Cardiac muscle cell (in vitro differentiated cells and primary cell): ENCODE measurements at regions not wholly inside any gene's neighbourhood (a gene's known extent, or its start where the extent isn't known, plus 50 kb on each side); places are given as distances from the start of the nearest gene placed in this dataset.
"Not testable (repeated sequence)": the region's sequence is repeated elsewhere in the genome, so short reads cannot be mapped to it uniquely, and the experiment has no call there.

ENCODE experiments used
- DNase-seq, 2 donors: peaks; one replicate each; pipeline versions ENCODE4 v3.0.0 to v3.0.0-alpha.2; 2010 to 2017; ENCODE audit warnings: low read depth in 1 of 2, low spot score in 1 of 2
- H3K27ac ChIP-seq: fragments of 200-600 bp; sonication (generic); 2 replicates; pipeline ENCODE4 v1.5.1; 2016
- H3K27me3 ChIP-seq: fragments of 200-600 bp; sonication (generic); 2 replicates; pipeline ENCODE4 v1.6.0; 2016; ENCODE audit warnings: control low read depth
- H3K36me3 ChIP-seq: fragments of 200-600 bp; sonication (generic); 2 replicates; pipeline ENCODE4 v1.5.1; 2016; ENCODE audit warnings: control low read depth
- H3K4me1 ChIP-seq: fragments of 200-600 bp; sonication (generic); 2 replicates; pipeline ENCODE4 v1.8.1; 2017; ENCODE audit warnings: low read depth, mild to moderate bottlenecking, mixed run types
- H3K4me3 ChIP-seq: fragments of 200-600 bp; sonication (generic); 2 replicates; pipeline ENCODE4 v1.5.1; 2016; ENCODE audit warnings: mild to moderate bottlenecking
- H3K9me3 ChIP-seq: fragments of 200-600 bp; sonication (generic); 2 replicates; pipeline ENCODE4 v1.5.1; 2017; ENCODE audit warnings: low read depth, mild to moderate bottlenecking, control low read depth
- CTCF ChIP-seq: IDR thresholded peaks from 2 replicates; pipeline ENCODE4 v1.5.1; 2012; ENCODE audit warnings: low read depth, mild to moderate bottlenecking, low read length

- Histone ChIP-seq H3K36me3 (no peaks in the 10 kb centered on the region), H3K9me3 (no peaks in the 10 kb centered on the region), H3K27ac (no peak overlapping the region), H3K27me3 (peaks cover 5% of the 10 kb centered on the region), H3K4me3 (no peak overlapping the region), H3K4me1 (no peaks in the 10 kb centered on the region)
- TF ChIP-seq CTCF, result no peak
- no peak for DNase-seq
Measured at GRCh38 chr5:154542000-154542399, 64.0 kb upstream of the HAND1 start.

- Histone ChIP-seq H3K27ac (no peak overlapping the region), H3K27me3 (peaks cover 5% of the 10 kb centered on the region), H3K9me3 (no peaks in the 10 kb centered on the region), H3K36me3 (no peaks in the 10 kb centered on the region), H3K4me1 (no peaks in the 10 kb centered on the region), H3K4me3 (no peak overlapping the region)
- no peak for DNase-seq
- TF ChIP-seq CTCF, result no peak
Measured at GRCh38 chr5:154541553-154541952, 63.5 kb upstream of the HAND1 start.

- H3K9me3 ChIP-seq, result no peaks in the 10 kb centered on the region
- no peak for DNase-seq
- H3K36me3 ChIP-seq, result no peaks in the 10 kb centered on the region
- peaks cover 5% of the 10 kb centered on the region for H3K27me3 ChIP-seq
- H3K4me1 ChIP-seq, result no peaks in the 10 kb centered on the region
- TF ChIP-seq CTCF, result no peak
- H3K4me3 ChIP-seq, result no peak overlapping the region
- H3K27ac ChIP-seq, result no peak overlapping the region
Measured at GRCh38 chr5:154540600-154540999, 62.6 kb upstream of the HAND1 start.

GRCh38 chr5:154538492-154538891 is 60.5 kb upstream of the HAND1 start:
- peaks cover 8% of the 10 kb centered on the region for H3K4me1 ChIP-seq
- no peak for DNase-seq
- no peak for TF ChIP-seq CTCF
- H3K9me3 ChIP-seq, result no peaks in the 10 kb centered on the region
- H3K36me3 ChIP-seq, result no peaks in the 10 kb centered on the region
- no peak overlapping the region for H3K4me3 ChIP-seq
- H3K27ac ChIP-seq, result no peak overlapping the region
- peaks cover 5% of the 10 kb centered on the region for H3K27me3 ChIP-seq

GRCh38 chr5:154536439-154536838 is 58.4 kb upstream of the HAND1 start:
- H3K36me3 ChIP-seq, DNase-seq, H3K4me1 ChIP-seq, H3K4me3 ChIP-seq, H3K9me3 ChIP-seq, H3K27ac ChIP-seq, H3K27me3 ChIP-seq: not testable (repeated sequence)

GRCh38 chr5:154535535-154535934 is 57.5 kb upstream of the HAND1 start:
- H3K4me3 ChIP-seq, result no peak overlapping the region
- H3K36me3 ChIP-seq, result no peaks in the 10 kb centered on the region
- H3K27ac ChIP-seq, result no peak overlapping the region
- no peak for DNase-seq
- H3K4me1 ChIP-seq, result peaks cover 8% of the 10 kb centered on the region
- no peaks in the 10 kb centered on the region for H3K27me3 ChIP-seq
- no peak for TF ChIP-seq CTCF
- H3K9me3 ChIP-seq, result no peaks in the 10 kb centered on the region
